GM12878 (cell line): ENCODE measurements at regions not wholly inside any gene's neighbourhood (a gene's known extent, or its start where the extent isn't known, plus 50 kb on each side); places are given as distances from the start of the nearest gene placed in this dataset.

Source experiments
- ATAC-seq: fragments of 200-7000 bp; cut with Tn5 transposase; 3 replicates; pipeline ENCODE4 v1.9.1; 2020; ENCODE audit warnings: mild to moderate bottlenecking, moderate library complexity
- BruUV-seq: library from RNA; stranded (reverse); fragments of 400-500 nt; replicated peaks from 2 replicates; lab custom pipeline; 2021; lab: Mats Ljungman, UMichigan
- CTCF ChIA-PET: fragments of 300-600 bp; sonication (Branson Sonifier 250); formaldehyde crosslinking; extraction: SDS; loops from one replicate; lab custom pipeline; 2021; ENCODE audit warnings: inconsistent platforms; lab: Yijun Ruan, JAX
- POLR2A ChIA-PET: fragments of 350-600 bp; formaldehyde crosslinking; extraction: SDS; loops from one replicate; lab custom pipeline; 2021; ENCODE audit warnings: inconsistent platforms; lab: Charles Lee
- RAD21 ChIA-PET: fragments of 300-600 bp; sonication (Branson Sonifier 250); formaldehyde crosslinking; loops from one replicate; lab custom pipeline; 2023; ENCODE audit warnings: antibody characterized with exemption; ENCODE audit not compliant: unreplicated experiment; lab: Charles Lee
- SMC1A ChIA-PET: fragments of 300-600 bp; sonication (Branson Sonifier 250); formaldehyde crosslinking; loops from one replicate; lab custom pipeline; 2023; ENCODE audit not compliant: unreplicated experiment, uncharacterized antibody; lab: Charles Lee
- DNase-seq: peaks from one replicate; pipeline ENCODE4 v3.0.0-alpha.2; 2011; ENCODE audit warnings: low read depth, low spot score
- FAIRE-seq: peaks from 3 replicates; lab custom pipeline; 2011; peaks lifted over from hg19 to GRCh38; lab: Jason Lieb, UNC
- H2AFZ ChIP-seq: 2 replicates; pipeline ENCODE4 v1.6.0; 2011; ENCODE audit warnings: low read depth, low read length, control low read depth; ENCODE audit not compliant: control insufficient read depth
- H3K27ac ChIP-seq: 2 replicates; pipeline ENCODE4 v1.5.1; 2011; ENCODE audit warnings: control low read depth; ENCODE audit not compliant: control insufficient read depth, insufficient read depth
- H3K27me3 ChIP-seq, 2 experiments: replicated peaks in 1 of 2; 2 replicates each; pipeline versions ENCODE4 v1.6.0 to v1.6.1; 2011; ENCODE audit warnings: low read length in 1 of 2; ENCODE audit not compliant: control insufficient read depth in 2 of 2, insufficient read depth in 2 of 2
- H3K36me3 ChIP-seq, 2 experiments: 2 replicates each; pipeline ENCODE4 v1.5.1; 2011; ENCODE audit warnings: low read length in 1 of 2; ENCODE audit not compliant: control insufficient read depth in 2 of 2, insufficient read depth in 2 of 2
- H3K4me1 ChIP-seq: 2 replicates; pipeline ENCODE4 v1.6.1; 2011; ENCODE audit warnings: mild to moderate bottlenecking, low read length, moderate library complexity, mixed read lengths; ENCODE audit not compliant: control insufficient read depth, insufficient read depth
- H3K4me2 ChIP-seq: 2 replicates; pipeline ENCODE4 v1.6.0; 2011; ENCODE audit warnings: control low read depth; ENCODE audit not compliant: control insufficient read depth, insufficient read depth
- H3K4me3 ChIP-seq: fragments of 200-600 bp; sonication (generic); 2 replicates; pipeline ENCODE4 v1.5.1; 2016
- H3K79me2 ChIP-seq: 2 replicates; pipeline ENCODE4 v1.6.0; 2011; ENCODE audit warnings: low read length; ENCODE audit not compliant: control insufficient read depth, insufficient read depth
- H3K9ac ChIP-seq: 2 replicates; pipeline ENCODE4 v1.8.0; 2011; ENCODE audit warnings: low read length, control low read depth, mixed read lengths; ENCODE audit not compliant: control insufficient read depth, insufficient read depth
- H3K9me3 ChIP-seq: replicated peaks from 3 replicates; pipeline ENCODE4 v1.5.1; 2011; ENCODE audit warnings: mild to moderate bottlenecking, low read length; ENCODE audit not compliant: control insufficient read depth, insufficient read depth
- H4K20me1 ChIP-seq: 2 replicates; pipeline ENCODE4 v1.6.0; 2011; ENCODE audit not compliant: control insufficient read depth, insufficient read depth
- MYC ChIP-seq: IDR thresholded peaks from 2 replicates; pipeline ENCODE4 v1.6.1; 2011; ENCODE audit warnings: mild to moderate bottlenecking, low read length, moderate library complexity, inconsistent platforms; ENCODE audit not compliant: insufficient read depth, insufficient replicate concordance, insufficient read length, severe bottlenecking
- NFYB ChIP-seq: IDR thresholded peaks from 2 replicates; pipeline ENCODE4 v1.6.1; 2011; ENCODE audit warnings: low read depth, mild to moderate bottlenecking, low read length, improper control_type of control experiment, moderate library complexity; ENCODE audit not compliant: insufficient read depth
- SREBF2 ChIP-seq: IDR thresholded peaks from 2 replicates; pipeline ENCODE4 v1.6.1; 2012; ENCODE audit warnings: mild to moderate bottlenecking, low read length
- ZNF274 ChIP-seq: IDR thresholded peaks from one replicate; pipeline ENCODE4 v1.8.0; 2011; ENCODE audit not compliant: insufficient read length, insufficient read depth
- WGBS: methylation state at CpG from one replicate; pipeline ENCODE4 v1.1.6; 2016; ENCODE audit warnings: low lambda C conversion rate; ENCODE audit not compliant: insufficient replicate concordance, insufficient coverage; ENCODE audit errors: missing lambda C conversion rate; 5-methylcytosine and 5-hydroxymethylcytosine counted together
- in situ Hi-C: fragments of 300-500 bp; cut with MboI; formaldehyde crosslinking; loops from 9 replicates; pipeline ENCODE4 v1.14.3; 2018; ENCODE audit warnings: mixed read lengths
- intact Hi-C: fragments of 100-400 bp; cut with micrococcal nuclease; formaldehyde crosslinking; loops from one replicate; pipeline ENCODE4 v1.14.2; 2022; ENCODE audit not compliant: unreplicated experiment
- TF ChIP-seq, protein P1 (sequence below): fragments of 450-650 bp; IDR thresholded peaks from 2 replicates; pipeline ENCODE4 v1.6.1; 2017; ENCODE audit warnings: mild to moderate bottlenecking
- TF ChIP-seq, protein P2 (sequence below): fragments of 450-650 bp; formaldehyde crosslinking; IDR thresholded peaks from 2 replicates; pipeline ENCODE4 v1.4.0; 2022; ENCODE audit warnings: mild to moderate bottlenecking, moderate library complexity

DNA sequence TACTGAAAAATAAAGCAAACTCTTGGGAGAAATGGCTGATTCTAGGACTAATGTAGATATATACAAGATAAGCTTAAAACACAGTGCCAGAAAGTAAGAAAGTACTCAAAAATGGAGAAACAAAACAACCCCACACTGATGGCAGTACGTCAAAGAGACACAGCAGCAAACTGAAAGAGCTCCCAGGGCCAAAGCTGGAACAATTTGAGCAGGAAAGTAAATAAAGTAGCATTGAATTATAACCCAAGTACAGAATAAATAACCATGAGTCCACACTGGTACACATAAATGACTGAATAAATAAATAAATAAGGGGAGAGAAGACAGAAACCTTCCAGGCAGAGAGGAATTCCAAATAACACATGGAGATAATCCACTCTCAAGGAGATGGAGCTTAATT is 120.9 kb downstream of the GLUL start:
- Histone ChIP-seq H3K4me2 (no peak overlapping the region), H3K9me3 (no peaks in the 10 kb centered on the region), H3K27me3 (peaks cover 0 to 3% of the 10 kb centered on the region in 2 experiments; a peak in 2 of 4 replicates), H2AFZ (no peak overlapping the region), H3K4me3 (no peak overlapping the region), H3K36me3 (no peaks in the 10 kb centered on the region), H3K4me1 (no peaks in the 10 kb centered on the region), H4K20me1 (no peaks in the 10 kb centered on the region), H3K79me2 (no peaks in the 10 kb centered on the region), H3K27ac (no peak overlapping the region), H3K9ac (no peak overlapping the region)
- CTCF ChIA-PET: interaction anchor here (0.6 kb wide), 1 partner anchor 174 kb away, joined by 3 read pairs; no protein-coding TSS in a partner anchor
- 17% methylated on average over 1 of the region's 1 CpG for WGBS
- SMC1A ChIA-PET: interaction anchor here (0.8 kb wide), 1 partner anchor 122 kb away, joined by 3 read pairs; no protein-coding TSS in a partner anchor
- no peak for DNase-seq
- no peak for FAIRE-seq
- POLR2A ChIA-PET: no interaction called here
- BruUV-seq: no TSS peak
- in situ Hi-C loops: no loop called here
- no peak for ATAC-seq
- TF ChIP-seq MYC (no peak), NFYB (no peak), SREBF2 (no peak), ZNF274 (no peak)
- TF ChIP-seq, protein P1, sequence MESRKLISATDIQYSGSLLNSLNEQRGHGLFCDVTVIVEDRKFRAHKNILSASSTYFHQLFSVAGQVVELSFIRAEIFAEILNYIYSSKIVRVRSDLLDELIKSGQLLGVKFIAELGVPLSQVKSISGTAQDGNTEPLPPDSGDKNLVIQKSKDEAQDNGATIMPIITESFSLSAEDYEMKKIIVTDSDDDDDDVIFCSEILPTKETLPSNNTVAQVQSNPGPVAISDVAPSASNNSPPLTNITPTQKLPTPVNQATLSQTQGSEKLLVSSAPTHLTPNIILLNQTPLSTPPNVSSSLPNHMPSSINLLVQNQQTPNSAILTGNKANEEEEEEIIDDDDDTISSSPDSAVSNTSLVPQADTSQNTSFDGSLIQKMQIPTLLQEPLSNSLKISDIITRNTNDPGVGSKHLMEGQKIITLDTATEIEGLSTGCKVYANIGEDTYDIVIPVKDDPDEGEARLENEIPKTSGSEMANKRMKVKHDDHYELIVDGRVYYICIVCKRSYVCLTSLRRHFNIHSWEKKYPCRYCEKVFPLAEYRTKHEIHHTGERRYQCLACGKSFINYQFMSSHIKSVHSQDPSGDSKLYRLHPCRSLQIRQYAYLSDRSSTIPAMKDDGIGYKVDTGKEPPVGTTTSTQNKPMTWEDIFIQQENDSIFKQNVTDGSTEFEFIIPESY: no peak
- TF ChIP-seq, protein P2, sequence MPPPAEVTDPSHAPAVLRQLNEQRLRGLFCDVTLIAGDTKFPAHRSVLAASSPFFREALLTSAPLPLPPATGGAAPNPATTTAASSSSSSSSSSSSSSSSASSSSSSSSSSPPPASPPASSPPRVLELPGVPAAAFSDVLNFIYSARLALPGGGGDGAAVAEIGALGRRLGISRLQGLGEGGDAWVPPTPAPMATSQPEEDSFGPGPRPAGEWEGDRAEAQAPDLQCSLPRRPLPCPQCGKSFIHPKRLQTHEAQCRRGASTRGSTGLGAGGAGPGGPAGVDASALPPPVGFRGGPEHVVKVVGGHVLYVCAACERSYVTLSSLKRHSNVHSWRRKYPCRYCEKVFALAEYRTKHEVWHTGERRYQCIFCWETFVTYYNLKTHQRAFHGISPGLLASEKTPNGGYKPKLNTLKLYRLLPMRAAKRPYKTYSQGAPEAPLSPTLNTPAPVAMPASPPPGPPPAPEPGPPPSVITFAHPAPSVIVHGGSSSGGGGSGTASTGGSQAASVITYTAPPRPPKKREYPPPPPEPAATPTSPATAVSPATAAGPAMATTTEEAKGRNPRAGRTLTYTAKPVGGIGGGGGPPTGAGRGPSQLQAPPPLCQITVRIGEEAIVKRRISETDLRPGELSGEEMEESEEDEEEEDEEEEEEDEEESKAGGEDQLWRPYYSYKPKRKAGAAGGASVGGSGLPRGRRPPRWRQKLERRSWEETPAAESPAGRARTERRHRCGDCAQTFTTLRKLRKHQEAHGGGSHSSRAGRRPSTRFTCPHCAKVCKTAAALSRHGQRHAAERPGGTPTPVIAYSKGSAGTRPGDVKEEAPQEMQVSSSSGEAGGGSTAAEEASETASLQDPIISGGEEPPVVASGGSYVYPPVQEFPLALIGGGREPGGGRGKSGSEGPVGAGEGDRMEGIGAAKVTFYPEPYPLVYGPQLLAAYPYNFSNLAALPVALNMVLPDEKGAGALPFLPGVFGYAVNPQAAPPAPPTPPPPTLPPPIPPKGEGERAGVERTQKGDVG (CRISPR knock-in tag): no peak
- RAD21 ChIA-PET: interaction anchor here (0.8 to 1.2 kb wide), 2 partner anchors 126 to 1639 kb away, joined by 3 read pairs; partner anchors contain the start of gene XPR1
- intact Hi-C loops: no loop called here
